Esophagus squamous epithelium (tissue), 5 donors: ENCODE measurements at regions not wholly inside any gene's neighbourhood (a gene's known extent, or its start where the extent isn't known, plus 50 kb on each side); places are given as distances from the start of the nearest gene placed in this dataset.

Experiments
- DNase-seq: peaks from one replicate; lab custom pipeline; 2025; lab: John Stamatoyannopoulos, UW
- H3K27ac ChIP-seq, 4 donors: fragments of 200-600 bp; sonication (generic); one replicate each; pipeline ENCODE4 v1.5.1; 2016 to 2019; ENCODE audit warnings: mild to moderate bottlenecking in 1 of 4
- H3K27me3 ChIP-seq, 4 donors: fragments of 200-600 bp; sonication (generic); 1 replicate in 3 of 4; 2 replicates in 1 of 4; pipeline versions ENCODE4 v1.5.1 to v1.6.0; 2017 to 2021; ENCODE audit warnings: antibody characterized with exemption in 1 of 4
- H3K36me3 ChIP-seq, 3 donors: fragments of 200-600 bp; sonication (generic); one replicate each; pipeline ENCODE4 v1.5.1; 2016 to 2019
- H3K4me1 ChIP-seq, 3 donors: fragments of 200-600 bp; sonication (generic); one replicate each; pipeline ENCODE4 v1.5.1; 2017 to 2019
- H3K4me3 ChIP-seq, 4 donors: fragments of 200-600 bp; sonication (generic); 1 replicate in 3 of 4; 2 replicates in 1 of 4; pipeline ENCODE4 v1.5.1; 2016 to 2019; ENCODE audit warnings: mild to moderate bottlenecking in 2 of 4, moderate library complexity in 1 of 4
- H3K9me3 ChIP-seq, 3 donors: fragments of 200-600 bp; sonication (generic); one replicate each; pipeline ENCODE4 v1.5.1; 2016 to 2019
- CTCF ChIP-seq, 6 experiments: fragments of 450-650 bp in 4 of 6; fragments of 200-600 bp in 2 of 6; sonication (generic) in 2 of 6; IDR thresholded peaks; one replicate each; pipeline ENCODE4 v1.5.1; 2016 to 2019; ENCODE audit warnings: antibody characterized with exemption in 6 of 6, mild to moderate bottlenecking in 4 of 6, moderate library complexity in 4 of 6
- POLR2A ChIP-seq, 4 donors: fragments of 450-650 bp; IDR thresholded peaks; one replicate each; pipeline ENCODE4 v1.6.1; 2017; ENCODE audit warnings: antibody characterized with exemption in 4 of 4, mild to moderate bottlenecking in 4 of 4, moderate library complexity in 3 of 4
- WGBS, 2 donors: methylation state at CpG; one replicate each; pipeline ENCODE4 v1.1.5; 2018; 5-methylcytosine and 5-hydroxymethylcytosine counted together
- intact Hi-C: fragments of 100-400 bp; cut with DNase I; formaldehyde crosslinking; loops from one replicate; pipeline ENCODE4 v1.15.0; 2022
- donor health status: DM: yes; HTN: yes; CAD: no.

GRCh38 chr4:160373911-160374310 is 1271.0 kb downstream of the RAPGEF2 start:
- Histone ChIP-seq H3K27ac (no peak overlapping the region), H3K9me3 (peaks cover 0 to 3% (median 0%) of the 10 kb centered on the region in 3 donors), H3K27me3 (no peaks in the 10 kb centered on the region), H3K36me3 (no peaks in the 10 kb centered on the region), H3K4me1 (no peaks in the 10 kb centered on the region), H3K4me3 (no peak overlapping the region)
- intact Hi-C loops = no loop called here
- TF ChIP-seq CTCF (IDR thresholded peaks at IDR 0.05) (no peak), POLR2A (IDR thresholded peaks at IDR 0.05) (no peak)
- WGBS, 2 donors = 51 to 80% methylated on average over 2 of the region's 2 CpGs
- DNase-seq = no peak

GRCh38 chr4:160375772-160376452 is 1273.0 kb downstream of the RAPGEF2 start:
- Histone ChIP-seq H3K4me1 (no peaks in the 10 kb centered on the region), H3K27me3 (no peaks in the 10 kb centered on the region), H3K9me3 (peaks cover 0 to 3% (median 0%) of the 10 kb centered on the region in 3 donors), H3K27ac (no peak overlapping the region), H3K4me3 (no peak overlapping the region), H3K36me3 (no peaks in the 10 kb centered on the region)
- DNase-seq = no peak
- WGBS, 2 donors = 69 to 95% methylated on average over 1 to 2 of the region's 2 CpGs
- intact Hi-C loops = no loop called here
- TF ChIP-seq POLR2A (IDR thresholded peaks at IDR 0.05) (no peak), CTCF (IDR thresholded peaks at IDR 0.05) (no peak)

- Histone ChIP-seq H3K4me3 (no peak overlapping the region), H3K4me1 (no peaks in the 10 kb centered on the region), H3K36me3 (no peaks in the 10 kb centered on the region), H3K9me3 (peaks cover 0 to 24% (median 3%) of the 10 kb centered on the region in 3 donors), H3K27ac (no peak overlapping the region), H3K27me3 (no peaks in the 10 kb centered on the region)
- no peak for DNase-seq
- intact Hi-C loops = no loop called here
- TF ChIP-seq POLR2A (IDR thresholded peaks at IDR 0.05) = no peak
Measured at GRCh38 chr4:160386846-160387245, 1284.0 kb downstream of the RAPGEF2 start.

- H3K4me3 ChIP-seq = no peak overlapping the region
- DNase-seq = no peak
- H3K27ac ChIP-seq = no peak overlapping the region
- TF ChIP-seq POLR2A (IDR thresholded peaks at IDR 0.05) (no peak), CTCF (IDR thresholded peaks at IDR 0.05) (no peak)
- no peaks in the 10 kb centered on the region for H3K27me3 ChIP-seq
- H3K9me3 ChIP-seq = peaks cover 0 to 5% (median 0%) of the 10 kb centered on the region in 3 donors
- H3K36me3 ChIP-seq = no peaks in the 10 kb centered on the region
- intact Hi-C loops = no loop called here
- no peaks in the 10 kb centered on the region for H3K4me1 ChIP-seq
- 79 to 81% methylated on average over 3 of the region's 3 CpGs for WGBS, 2 donors
Measured at GRCh38 chr4:160399826-160400225, 1296.9 kb downstream of the RAPGEF2 start.

- Histone ChIP-seq H3K9me3 (peaks cover 0 to 5% (median 0%) of the 10 kb centered on the region in 3 donors), H3K4me3 (no peak overlapping the region), H3K27me3 (no peaks in the 10 kb centered on the region), H3K4me1 (no peaks in the 10 kb centered on the region), H3K27ac (no peak overlapping the region), H3K36me3 (no peaks in the 10 kb centered on the region)
- WGBS, 2 donors = 47 to 59% methylated on average over 2 of the region's 2 CpGs
- DNase-seq = no peak
- intact Hi-C loops = no loop called here
- TF ChIP-seq POLR2A (IDR thresholded peaks at IDR 0.05) = no peak
- no peak for TF ChIP-seq CTCF (IDR thresholded peaks at IDR 0.05)
Measured at GRCh38 chr4:160403081-160403480, 1300.2 kb downstream of the RAPGEF2 start.
